ENCODE measurements at regions not wholly inside any gene's neighbourhood (a gene's known extent, or its start where the extent isn't known, plus 50 kb on each side); places are given as distances from the start of the nearest gene placed in this dataset.
"Not testable (repeated sequence)": the region's sequence is repeated elsewhere in the genome, so short reads cannot be mapped to it uniquely, and the experiment has no call there.

DNA sequence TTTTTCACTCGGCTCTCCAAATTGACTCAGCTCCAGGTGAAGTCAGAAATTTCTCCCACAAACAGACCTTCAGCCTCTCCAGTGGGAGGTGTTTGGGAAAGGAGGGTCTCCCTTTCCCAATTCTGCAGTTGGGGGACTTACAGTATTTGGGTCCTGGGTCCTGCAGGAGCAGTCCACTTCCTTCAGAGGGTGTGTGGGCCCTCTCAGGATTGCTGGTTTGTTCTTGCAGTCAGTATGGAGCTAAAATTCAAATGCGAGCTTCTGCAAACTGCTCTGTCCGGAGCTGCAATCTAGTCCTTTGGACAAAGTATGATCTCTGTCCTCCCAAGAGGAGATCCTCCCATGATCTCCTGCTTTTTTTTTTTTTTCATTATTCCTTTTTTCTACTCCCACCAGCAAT, 87.9 kb upstream of the MSTN start:
- H3K9me3 ChIP-seq: no peaks in the 10 kb centered on the region
- no peaks in the 10 kb centered on the region for H3K27me3 ChIP-seq (ENCODE audit: low read depth)
- in situ Hi-C loops (cut with MboI; ENCODE audit: low sequenced_read_pairs): no loop called here
- DNase-seq (ENCODE audit: low spot score in 2 of 2): no peak
- no peak overlapping the region for H3K4me3 ChIP-seq
- no peaks in the 10 kb centered on the region for H3K4me1 ChIP-seq
- no peaks in the 10 kb centered on the region for H3K36me3 ChIP-seq (replicated peaks)

DNA sequence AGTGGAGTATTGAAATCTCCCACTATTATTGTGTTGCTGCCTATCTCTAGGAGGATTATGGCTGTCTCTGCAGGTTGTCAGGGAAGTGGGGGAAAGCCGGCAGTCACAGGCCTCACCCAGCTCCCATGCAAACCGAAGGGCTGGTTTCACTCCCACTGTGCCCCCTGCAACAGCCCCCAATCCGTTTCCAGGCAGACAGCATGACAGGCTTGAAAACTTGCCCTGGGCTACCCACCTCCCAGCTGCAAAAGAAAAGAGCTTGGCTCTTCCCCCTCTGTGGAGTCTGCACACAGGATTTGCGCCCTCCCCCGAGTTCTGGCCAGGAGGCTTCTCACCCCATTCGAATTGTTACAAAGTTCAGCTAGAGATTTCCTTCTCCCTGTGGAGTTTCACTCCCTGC, 87.4 kb upstream of the MSTN start:
- no peaks in the 10 kb centered on the region for H3K27me3 ChIP-seq (ENCODE audit: low read depth)
- H3K4me3 ChIP-seq: no peak overlapping the region
- no peak for DNase-seq (ENCODE audit: low spot score in 2 of 2)
- no peaks in the 10 kb centered on the region for H3K9me3 ChIP-seq
- no peaks in the 10 kb centered on the region for H3K36me3 ChIP-seq (replicated peaks)
- no peaks in the 10 kb centered on the region for H3K4me1 ChIP-seq
- in situ Hi-C loops (cut with MboI; ENCODE audit: low sequenced_read_pairs): no loop called here

DNA sequence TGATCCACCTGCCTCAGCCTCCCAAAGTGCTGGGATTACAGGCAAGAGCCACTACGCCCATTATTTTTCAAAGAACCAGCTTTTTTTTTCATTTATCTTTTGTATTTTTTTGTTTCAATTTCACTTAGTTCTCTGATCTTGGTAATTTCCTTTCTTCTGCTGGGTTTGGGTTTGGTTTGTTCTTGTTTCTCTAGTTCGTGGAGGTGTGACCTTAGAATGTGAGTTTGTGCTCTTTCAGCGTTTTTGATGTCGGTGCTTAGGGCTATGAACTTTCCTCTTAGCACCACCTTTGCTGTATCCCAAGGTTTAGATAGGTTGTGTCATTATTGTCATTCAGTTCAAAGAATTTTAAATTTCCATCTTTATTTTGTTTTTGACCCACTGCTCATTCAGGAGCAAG, 86.7 kb upstream of the MSTN start:
- no peaks in the 10 kb centered on the region for H3K27me3 ChIP-seq (ENCODE audit: low read depth)
- DNase-seq (ENCODE audit: low spot score in 2 of 2): no peak
- in situ Hi-C loops (cut with MboI; ENCODE audit: low sequenced_read_pairs): no loop called here
- no peak overlapping the region for H3K4me3 ChIP-seq
- no peaks in the 10 kb centered on the region for H3K4me1 ChIP-seq
- no peaks in the 10 kb centered on the region for H3K36me3 ChIP-seq (replicated peaks)
- H3K9me3 ChIP-seq: no peaks in the 10 kb centered on the region

DNA sequence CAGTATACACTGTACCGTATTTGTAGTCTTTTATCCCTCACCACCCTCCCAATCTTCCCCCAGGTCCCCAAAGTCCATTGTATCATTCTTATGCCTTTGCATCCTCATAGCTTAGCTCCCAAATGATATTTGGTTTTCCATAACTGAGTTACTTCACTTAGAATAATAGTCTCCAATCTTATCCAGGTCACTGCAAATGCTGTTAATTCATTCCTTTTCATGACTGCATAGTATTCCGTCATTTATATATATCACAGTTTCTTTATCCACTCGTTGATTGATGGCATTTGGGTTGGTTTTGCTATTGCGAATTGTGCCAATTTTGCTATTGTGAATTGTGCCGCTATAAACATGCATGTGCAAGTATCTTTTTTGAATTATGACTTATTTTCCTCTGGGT, 83.6 kb upstream of the MSTN start:
- in situ Hi-C loops (cut with MboI; ENCODE audit: low sequenced_read_pairs): not testable (repeated sequence)

DNA sequence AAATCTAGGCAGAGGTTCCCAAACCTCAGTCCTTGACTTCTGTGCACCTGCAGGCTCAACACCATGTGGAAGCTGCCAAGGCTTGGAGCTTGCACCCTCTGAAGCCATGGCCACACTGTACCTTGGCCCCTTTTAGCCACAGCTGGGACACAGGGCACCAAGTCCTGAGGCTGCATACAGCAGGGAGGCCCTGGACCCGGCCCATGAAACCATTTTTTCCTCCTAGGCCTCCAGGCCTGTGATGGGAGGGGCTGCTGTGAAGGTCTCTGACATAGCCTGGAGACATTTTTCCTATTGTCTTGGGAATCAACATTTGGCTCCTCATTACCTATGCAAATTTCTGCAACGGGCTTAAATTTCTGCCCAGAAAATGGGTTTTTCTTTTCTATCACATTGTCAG, 77.9 kb upstream of the MSTN start:
- DNase-seq (ENCODE audit: low spot score in 2 of 2); H3K9me3 ChIP-seq; H3K27me3 ChIP-seq (ENCODE audit: low read depth); H3K36me3 ChIP-seq (replicated peaks); H3K4me1 ChIP-seq; H3K4me3 ChIP-seq; in situ Hi-C loops (cut with MboI; ENCODE audit: low sequenced_read_pairs): not testable (repeated sequence)

More for the DNA sequence above, 83.6 kb upstream of the MSTN start:
- DNase-seq (ENCODE audit: low spot score in 2 of 2); H3K9me3 ChIP-seq; H3K36me3 ChIP-seq (replicated peaks); H3K27me3 ChIP-seq (ENCODE audit: low read depth); H3K4me1 ChIP-seq; H3K4me3 ChIP-seq: not testable (repeated sequence)

DNA sequence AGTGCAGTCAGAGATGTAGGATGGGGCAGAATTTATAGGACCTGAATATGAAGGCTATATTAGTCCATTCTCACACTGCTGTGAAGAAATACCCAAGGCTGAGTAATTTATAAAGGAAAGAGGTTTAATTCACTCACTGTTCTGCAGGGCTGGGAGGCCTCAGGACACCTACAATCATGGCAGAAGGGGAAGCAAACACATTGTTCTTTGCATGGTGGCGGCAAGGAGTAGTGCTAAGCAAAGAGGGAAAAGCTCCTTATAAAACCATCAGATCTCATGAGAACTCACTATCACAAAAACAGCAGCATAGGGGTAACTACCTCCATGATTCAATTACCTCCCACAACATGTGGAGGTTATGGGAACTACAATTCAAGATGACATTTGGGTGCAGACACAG, 76.8 kb upstream of the MSTN start:
- Histone ChIP-seq H3K4me1 (no peaks in the 10 kb centered on the region), H3K36me3 (replicated peaks) (no peaks in the 10 kb centered on the region), H3K4me3 (no peak overlapping the region), H3K27me3 (ENCODE audit: low read depth) (no peaks in the 10 kb centered on the region), H3K9me3 (peaks cover 9% of the 10 kb centered on the region)
- DNase-seq (ENCODE audit: low spot score in 2 of 2): no peak
- in situ Hi-C loops (cut with MboI; ENCODE audit: low sequenced_read_pairs): no loop called here

DNA sequence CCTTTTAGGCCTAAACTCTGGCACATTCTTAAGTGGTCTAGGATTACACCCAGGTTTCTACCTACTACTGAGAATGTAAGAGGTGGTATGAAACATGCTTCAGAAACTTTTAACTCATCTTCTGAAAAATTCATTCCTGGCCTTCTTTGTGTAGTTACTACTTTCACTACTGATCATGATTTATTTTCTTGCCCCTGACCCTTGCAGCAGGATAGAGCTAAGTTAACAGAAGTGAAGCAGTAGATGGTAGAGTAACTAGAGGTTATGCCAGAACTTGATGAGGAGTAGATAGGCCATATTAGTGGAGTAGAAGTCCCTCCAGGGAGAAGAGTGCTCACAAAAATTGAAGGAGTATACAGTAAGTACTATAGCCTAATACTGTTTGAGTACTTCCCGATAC, 75.5 kb upstream of the MSTN start:
- peaks cover 9% of the 10 kb centered on the region for H3K9me3 ChIP-seq
- in situ Hi-C loops (cut with MboI; ENCODE audit: low sequenced_read_pairs): no loop called here
- H3K36me3 ChIP-seq (replicated peaks): no peaks in the 10 kb centered on the region
- DNase-seq (ENCODE audit: low spot score in 2 of 2): no peak
- no peaks in the 10 kb centered on the region for H3K4me1 ChIP-seq
- H3K4me3 ChIP-seq: no peak overlapping the region
- no peaks in the 10 kb centered on the region for H3K27me3 ChIP-seq (ENCODE audit: low read depth)

DNA sequence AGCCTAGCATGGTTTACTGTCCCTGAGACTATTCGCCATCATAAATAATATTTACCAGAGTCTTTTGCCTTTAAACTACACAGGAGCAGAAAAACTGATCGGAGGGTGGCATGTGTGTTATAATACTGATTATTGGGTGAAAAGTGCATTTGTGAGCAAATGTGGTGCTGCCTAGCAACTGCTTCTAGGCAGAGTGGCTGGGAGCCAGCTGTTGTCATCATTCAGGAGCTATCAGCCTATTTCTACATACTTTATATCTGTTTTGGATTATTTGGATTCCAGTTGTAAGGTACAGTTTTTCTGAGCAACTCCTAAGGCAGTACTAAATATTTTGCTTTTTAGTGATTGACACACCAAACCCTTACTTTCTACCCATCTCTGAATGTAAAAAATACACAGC, 75.0 kb upstream of the MSTN start:
- in situ Hi-C loops (cut with MboI; ENCODE audit: low sequenced_read_pairs): no loop called here

DNA sequence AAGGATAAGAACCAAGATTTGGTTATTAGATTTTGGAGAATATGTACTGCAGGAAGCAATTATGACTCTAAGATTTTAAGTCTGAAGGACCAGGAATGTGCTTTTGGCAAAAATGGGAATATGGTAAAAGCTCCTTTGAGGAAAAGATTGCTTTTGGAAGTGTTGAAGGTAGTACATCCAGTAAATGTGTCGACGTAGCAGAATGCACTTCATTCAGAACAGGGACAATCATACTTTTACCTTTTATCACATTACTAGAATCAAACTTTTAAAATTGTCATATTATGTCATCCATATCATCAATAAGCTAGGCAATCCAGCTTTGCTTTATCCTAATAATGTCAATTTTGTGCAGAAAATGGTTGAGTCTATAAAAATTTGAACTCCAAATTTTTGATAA, 74.3 kb upstream of the MSTN start:
- in situ Hi-C loops (cut with MboI; ENCODE audit: low sequenced_read_pairs): no loop called here
- no peak for DNase-seq (ENCODE audit: low spot score in 2 of 2)
- H3K36me3 ChIP-seq (replicated peaks): no peaks in the 10 kb centered on the region

More for the DNA sequence above, 75.0 kb upstream of the MSTN start:
- H3K9me3 ChIP-seq: peaks cover 9% of the 10 kb centered on the region
- H3K36me3 ChIP-seq (replicated peaks): no peaks in the 10 kb centered on the region
- H3K27me3 ChIP-seq (ENCODE audit: low read depth): no peaks in the 10 kb centered on the region
- no peaks in the 10 kb centered on the region for H3K4me1 ChIP-seq
- DNase-seq (ENCODE audit: low spot score in 2 of 2): no peak
- H3K4me3 ChIP-seq: no peak overlapping the region

DNA sequence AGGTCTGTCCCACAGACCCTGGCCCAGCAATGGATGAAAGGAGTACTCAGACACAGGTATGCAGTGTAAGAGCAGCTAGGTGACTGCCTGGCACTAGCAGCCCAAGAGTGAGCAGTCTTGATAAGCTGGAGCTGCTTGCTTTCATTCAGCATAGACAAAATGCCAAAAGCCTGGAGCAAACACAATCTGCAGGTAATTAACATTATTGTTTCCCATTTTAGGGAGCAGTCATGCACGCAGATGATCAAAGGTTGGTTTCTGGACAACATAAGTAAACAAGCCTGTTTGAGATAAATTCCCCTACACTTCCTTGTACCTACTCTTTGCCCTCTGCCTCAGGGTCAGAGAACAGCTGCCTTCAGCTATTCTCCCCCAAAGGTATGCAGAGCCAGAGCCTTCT, 73.7 kb upstream of the MSTN start:
- in situ Hi-C loops (cut with MboI; ENCODE audit: low sequenced_read_pairs): no loop called here
- DNase-seq (ENCODE audit: low spot score in 2 of 2): no peak
- no peaks in the 10 kb centered on the region for H3K27me3 ChIP-seq (ENCODE audit: low read depth)

More for the DNA sequence above, 74.3 kb upstream of the MSTN start:
- H3K9me3 ChIP-seq: peaks cover 9% of the 10 kb centered on the region
- no peaks in the 10 kb centered on the region for H3K4me1 ChIP-seq
- H3K4me3 ChIP-seq: no peak overlapping the region
- no peaks in the 10 kb centered on the region for H3K27me3 ChIP-seq (ENCODE audit: low read depth)

DNA sequence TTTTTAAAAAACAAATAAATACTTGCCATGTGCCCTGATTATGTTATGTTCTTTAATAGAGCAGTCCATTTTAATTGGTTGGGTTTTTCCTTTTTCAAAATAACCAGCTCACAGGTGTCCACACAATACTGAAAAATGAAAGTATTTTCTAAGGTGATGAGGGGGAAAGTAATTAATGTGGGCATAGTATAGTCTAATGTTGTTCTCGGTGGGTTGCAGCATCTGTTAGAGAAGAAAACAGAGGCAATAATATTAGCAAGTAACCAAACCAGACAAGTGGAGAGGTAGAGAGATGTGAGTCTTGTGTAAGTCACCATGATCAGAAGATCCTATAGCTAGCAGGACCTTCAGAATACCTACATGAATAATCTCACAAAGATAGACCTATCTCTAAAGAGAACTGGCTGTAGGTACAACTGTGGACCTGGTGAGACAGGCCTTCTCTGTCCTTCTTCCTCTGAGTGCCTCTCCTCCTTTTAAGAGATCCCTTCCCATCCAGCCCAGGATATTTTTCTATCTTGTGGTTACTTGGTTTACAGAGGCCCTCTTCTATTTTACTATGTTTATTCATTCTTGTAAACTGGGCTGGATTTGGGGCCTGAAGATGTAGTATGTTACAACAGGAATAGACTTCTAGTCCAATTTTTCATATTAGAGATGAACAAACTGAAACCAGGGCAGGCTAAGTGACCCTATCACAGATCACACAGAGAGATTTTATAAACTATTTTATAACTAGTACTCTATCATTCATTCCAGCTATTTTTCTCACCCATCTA, 67.1 kb upstream of the MSTN start:
- no peaks in the 10 kb centered on the region for H3K4me1 ChIP-seq
- H3K36me3 ChIP-seq (replicated peaks): no peaks in the 10 kb centered on the region
- no peak overlapping the region for H3K4me3 ChIP-seq
- no peak for DNase-seq (ENCODE audit: low spot score in 2 of 2)
- no peaks in the 10 kb centered on the region for H3K9me3 ChIP-seq
- in situ Hi-C loops (cut with MboI; ENCODE audit: low sequenced_read_pairs): no loop called here
- H3K27me3 ChIP-seq (ENCODE audit: low read depth): no peaks in the 10 kb centered on the region

More for the DNA sequence above, 73.7 kb upstream of the MSTN start:
- Histone ChIP-seq H3K4me1 (no peaks in the 10 kb centered on the region), H3K36me3 (replicated peaks) (no peaks in the 10 kb centered on the region), H3K4me3 (no peak overlapping the region), H3K9me3 (peaks cover 9% of the 10 kb centered on the region)

DNA sequence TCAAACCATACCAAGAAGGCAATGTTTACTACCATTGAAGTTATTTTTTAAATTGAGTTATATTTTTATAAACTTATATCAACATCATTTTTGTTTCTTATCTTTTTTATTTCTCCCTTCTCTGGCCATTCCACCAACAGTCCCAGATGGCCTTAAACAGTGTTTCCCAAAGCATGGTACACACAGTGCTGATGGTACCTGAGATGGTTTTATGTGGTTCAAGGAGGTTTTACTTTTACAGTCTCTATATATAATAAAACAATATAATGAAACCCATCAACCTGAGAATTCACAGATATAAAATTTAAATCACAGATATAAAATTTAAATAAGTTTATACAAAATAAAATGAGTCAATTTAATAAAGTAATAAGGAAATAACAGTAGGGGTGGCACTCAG, 65.1 kb upstream of the MSTN start:
- Histone ChIP-seq H3K4me1 (no peaks in the 10 kb centered on the region), H3K9me3 (no peaks in the 10 kb centered on the region), H3K36me3 (replicated peaks) (no peaks in the 10 kb centered on the region), H3K27me3 (ENCODE audit: low read depth) (no peaks in the 10 kb centered on the region), H3K4me3 (no peak overlapping the region)
- in situ Hi-C loops (cut with MboI; ENCODE audit: low sequenced_read_pairs): no loop called here
- DNase-seq (ENCODE audit: low spot score in 2 of 2): no peak

DNA sequence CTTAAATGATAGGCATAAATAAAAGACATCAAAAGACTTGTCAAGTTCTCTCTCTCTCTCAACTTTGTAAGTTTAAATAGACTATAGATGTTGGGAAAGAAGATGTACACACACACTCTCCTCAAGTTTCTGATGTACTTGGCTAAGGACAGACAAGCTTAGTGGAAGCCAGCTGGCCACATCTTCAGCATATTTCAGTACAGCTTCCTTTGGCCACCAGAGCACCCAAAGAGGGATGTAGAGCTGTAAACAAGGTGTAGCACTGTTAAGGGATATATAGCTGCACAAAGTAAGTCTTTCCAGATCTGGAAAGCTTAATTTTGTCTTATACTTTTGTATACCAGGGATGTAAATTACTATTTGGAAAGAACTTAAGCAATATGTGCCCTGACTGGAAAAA, 64.3 kb upstream of the MSTN start:
- Histone ChIP-seq H3K4me3 (no peak overlapping the region), H3K4me1 (peaks cover 3% of the 10 kb centered on the region; the same call in 1 of the 2 replicates), H3K27me3 (ENCODE audit: low read depth) (no peaks in the 10 kb centered on the region), H3K9me3 (no peaks in the 10 kb centered on the region), H3K36me3 (replicated peaks) (no peaks in the 10 kb centered on the region)
- DNase-seq (ENCODE audit: low spot score in 2 of 2): no peak
- in situ Hi-C loops (cut with MboI; ENCODE audit: low sequenced_read_pairs): no loop called here

DNA sequence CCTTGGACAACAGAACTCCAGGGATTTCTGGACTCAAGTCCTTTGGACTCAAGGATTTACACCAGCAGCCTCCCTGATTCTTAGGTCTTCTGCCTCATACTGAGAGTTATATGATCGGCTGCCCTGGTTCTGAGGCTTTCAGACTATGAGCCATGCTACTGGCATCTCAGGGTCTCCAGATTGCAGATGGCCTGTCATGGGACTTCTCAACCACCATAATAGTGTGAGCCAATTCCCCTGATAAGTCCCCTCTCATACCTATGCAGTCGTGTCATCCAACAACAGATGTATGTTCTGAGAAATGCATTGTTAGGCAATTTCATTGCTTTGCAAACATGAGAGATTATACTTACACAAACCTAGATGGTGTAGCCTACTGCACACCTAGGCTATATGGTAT, 61.4 kb upstream of the MSTN start:
- Histone ChIP-seq H3K4me1 (peaks cover 3% of the 10 kb centered on the region; the same call in 1 of the 2 replicates), H3K36me3 (replicated peaks) (no peaks in the 10 kb centered on the region), H3K27me3 (ENCODE audit: low read depth) (no peaks in the 10 kb centered on the region), H3K9me3 (no peaks in the 10 kb centered on the region), H3K4me3 (no peak overlapping the region)
- in situ Hi-C loops (cut with MboI; ENCODE audit: low sequenced_read_pairs): no loop called here
- DNase-seq (ENCODE audit: low spot score in 2 of 2): no peak

DNA sequence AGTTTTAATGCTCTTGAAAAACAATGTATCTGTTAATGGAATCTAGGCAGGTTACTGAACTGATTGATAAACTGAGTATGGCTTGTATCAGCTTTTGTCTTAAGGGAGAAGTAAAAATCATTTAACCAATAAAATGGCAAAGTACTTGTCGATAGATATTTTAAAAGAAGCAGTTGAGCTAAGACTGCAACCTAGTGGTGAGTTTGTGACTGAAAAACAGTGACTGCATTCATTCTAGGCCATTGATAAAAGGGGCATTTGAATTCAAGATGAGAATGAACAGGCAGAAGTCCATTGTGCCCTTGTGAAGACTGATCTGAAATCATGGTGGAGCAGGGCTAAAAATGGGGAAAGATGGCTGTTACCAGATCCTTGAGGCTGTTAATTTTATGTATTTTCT, 59.4 kb upstream of the MSTN start:
- peak in 1 of 2 experiments; percentile 11 for DNase-seq (ENCODE audit: low spot score in 2 of 2)
- Histone ChIP-seq H3K9me3 (0 out of 2 replicates have a peak, but pooled peaks cover 3% of the 10 kb centered on the region), H3K4me3 (no peak overlapping the region), H3K4me1 (peaks cover 3% of the 10 kb centered on the region; the same call in 1 of the 2 replicates), H3K36me3 (replicated peaks) (no peaks in the 10 kb centered on the region), H3K27me3 (ENCODE audit: low read depth) (no peaks in the 10 kb centered on the region)
- in situ Hi-C loops (cut with MboI; ENCODE audit: low sequenced_read_pairs): no loop called here
